Tibial artery (tissue), 4 donors: ENCODE measurements at regions not wholly inside any gene's neighbourhood (a gene's known extent, or its start where the extent isn't known, plus 50 kb on each side); places are given as distances from the start of the nearest gene placed in this dataset.

Experiments used
- DNase-seq, 2 donors: peaks; one replicate each; pipeline ENCODE4 v3.0.0-alpha.2; 2019
- H3K27ac ChIP-seq, 2 donors: fragments of 200-600 bp; sonication (generic) in 1 of 2; 1 replicate in 1 of 2; 2 replicates in 1 of 2; pipeline ENCODE4 v1.5.1; 2018 to 2019; ENCODE audit warnings: mild to moderate bottlenecking in 1 of 2
- H3K27me3 ChIP-seq, 2 donors: fragments of 200-600 bp; sonication (generic) in 1 of 2; one replicate each; pipeline versions ENCODE4 v1.5.1 to v1.6.0; 2016 to 2019
- H3K36me3 ChIP-seq, 3 donors: fragments of 200-600 bp; sonication (generic) in 2 of 3; one replicate each; pipeline ENCODE4 v1.5.1; 2016 to 2019; ENCODE audit warnings: mild to moderate bottlenecking in 2 of 3
- H3K4me1 ChIP-seq, 4 donors: fragments of 200-600 bp; sonication (generic) in 2 of 4; 1 replicate in 3 of 4; 2 replicates in 1 of 4; pipeline ENCODE4 v1.5.1; 2016 to 2019
- H3K4me3 ChIP-seq, 2 donors: fragments of 200-600 bp; sonication (generic) in 1 of 2; 1 replicate in 1 of 2; 2 replicates in 1 of 2; pipeline ENCODE4 v1.5.1; 2018 to 2019; ENCODE audit warnings: mild to moderate bottlenecking in 2 of 2
- H3K9me3 ChIP-seq, 3 donors: fragments of 200-600 bp; sonication (generic) in 1 of 3; one replicate each; pipeline ENCODE4 v1.5.1; 2016 to 2019
- intact Hi-C: fragments of 100-400 bp; cut with DNase I; formaldehyde crosslinking; loops from one replicate; pipeline ENCODE4 v1.15.0; 2023; ENCODE audit warnings: low total_unique reads
- TF ChIP-seq, protein P1 (sequence below), 2 experiments: fragments of 200-600 bp in 1 of 2; fragments of 450-650 bp in 1 of 2; IDR thresholded peaks; one replicate each; pipeline ENCODE4 v1.5.1; 2017 to 2019; ENCODE audit warnings: antibody characterized with exemption in 2 of 2, mild to moderate bottlenecking in 1 of 2, moderate library complexity in 1 of 2

DNA sequence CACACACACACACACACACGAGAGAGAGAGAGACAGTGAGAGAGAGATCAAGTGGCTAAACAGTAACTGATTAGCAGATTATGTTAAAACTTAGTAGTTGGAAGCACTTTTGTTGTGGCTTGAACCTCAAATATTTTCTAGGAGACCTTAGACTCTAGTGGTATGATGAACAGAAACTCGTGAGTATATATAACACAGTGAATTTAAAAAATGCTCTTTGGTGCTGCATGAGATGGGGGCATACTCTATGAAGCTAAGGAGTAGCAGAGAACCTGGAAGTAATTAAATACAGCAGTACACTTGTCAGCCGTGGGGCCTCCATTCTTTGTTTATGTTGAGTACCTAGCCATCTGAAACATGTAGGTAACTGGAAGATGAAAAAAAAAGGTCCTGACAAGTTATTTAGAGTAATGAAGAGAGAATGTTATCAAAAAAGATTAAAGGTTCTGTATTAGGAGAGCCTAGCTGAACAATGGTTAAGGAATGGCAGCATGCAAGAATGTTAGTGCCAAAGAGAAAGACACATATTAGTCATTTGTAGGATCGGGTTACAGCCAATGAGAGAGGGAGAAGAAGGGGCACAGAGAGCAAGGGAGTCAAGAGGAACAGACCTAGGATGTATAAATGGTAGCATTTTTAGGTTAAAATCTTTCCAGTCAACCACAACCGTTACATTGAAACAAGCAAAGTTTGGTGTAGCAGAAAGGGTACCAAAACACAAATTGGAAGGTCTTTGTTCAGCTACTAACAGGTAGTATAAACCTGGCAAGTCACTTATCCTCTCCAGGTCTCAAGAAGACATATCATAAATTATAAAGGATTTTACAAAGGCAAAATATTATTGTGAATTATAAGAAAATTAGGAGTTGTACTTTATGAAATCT is 316.7 kb upstream of the DIPK2B start:
- intact Hi-C loops = loop anchor here (10.0 kb wide), 1 partner anchor 227 kb away; no protein-coding TSS in a partner anchor
- H3K9me3 ChIP-seq = no peaks in the 10 kb centered on the region
- TF ChIP-seq, protein P1, sequence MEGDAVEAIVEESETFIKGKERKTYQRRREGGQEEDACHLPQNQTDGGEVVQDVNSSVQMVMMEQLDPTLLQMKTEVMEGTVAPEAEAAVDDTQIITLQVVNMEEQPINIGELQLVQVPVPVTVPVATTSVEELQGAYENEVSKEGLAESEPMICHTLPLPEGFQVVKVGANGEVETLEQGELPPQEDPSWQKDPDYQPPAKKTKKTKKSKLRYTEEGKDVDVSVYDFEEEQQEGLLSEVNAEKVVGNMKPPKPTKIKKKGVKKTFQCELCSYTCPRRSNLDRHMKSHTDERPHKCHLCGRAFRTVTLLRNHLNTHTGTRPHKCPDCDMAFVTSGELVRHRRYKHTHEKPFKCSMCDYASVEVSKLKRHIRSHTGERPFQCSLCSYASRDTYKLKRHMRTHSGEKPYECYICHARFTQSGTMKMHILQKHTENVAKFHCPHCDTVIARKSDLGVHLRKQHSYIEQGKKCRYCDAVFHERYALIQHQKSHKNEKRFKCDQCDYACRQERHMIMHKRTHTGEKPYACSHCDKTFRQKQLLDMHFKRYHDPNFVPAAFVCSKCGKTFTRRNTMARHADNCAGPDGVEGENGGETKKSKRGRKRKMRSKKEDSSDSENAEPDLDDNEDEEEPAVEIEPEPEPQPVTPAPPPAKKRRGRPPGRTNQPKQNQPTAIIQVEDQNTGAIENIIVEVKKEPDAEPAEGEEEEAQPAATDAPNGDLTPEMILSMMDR (IDR thresholded peaks at IDR 0.05) = no peak
- no peaks in the 10 kb centered on the region for H3K36me3 ChIP-seq
- DNase-seq = no peak
- no peaks in the 10 kb centered on the region for H3K27me3 ChIP-seq
- peaks cover 0 to 11% (median 2%) of the 10 kb centered on the region in 4 donors for H3K4me1 ChIP-seq
- no peak overlapping the region for H3K4me3 ChIP-seq
- peak overlapping the region in 1 of 2 donors; percentile 41 for H3K27ac ChIP-seq

- Histone ChIP-seq H3K36me3 (no peaks in the 10 kb centered on the region), H3K4me3 (no peak overlapping the region), H3K27me3 (no peaks in the 10 kb centered on the region), H3K4me1 (peaks cover 0 to 11% (median 2%) of the 10 kb centered on the region in 4 donors), H3K27ac (peak overlapping the region; percentile 50 to 63), H3K9me3 (no peaks in the 10 kb centered on the region)
- intact Hi-C loops = loop anchor here (10.0 kb wide), 1 partner anchor 229 kb away; no protein-coding TSS in a partner anchor
- TF ChIP-seq, protein P1 (IDR thresholded peaks at IDR 0.05) = peak; percentile 31 to 45
- peak; percentile 79 to 88 for DNase-seq
Measured at GRCh38 chrX:45515262-45516215, 314.9 kb upstream of the DIPK2B start.

GRCh38 chrX:45513042-45513441 is 312.4 kb upstream of the DIPK2B start:
- no peaks in the 10 kb centered on the region for H3K9me3 ChIP-seq
- H3K36me3 ChIP-seq = no peaks in the 10 kb centered on the region
- no peak overlapping the region for H3K4me3 ChIP-seq
- intact Hi-C loops = loop anchor here (10.0 kb wide), 1 partner anchor 232 kb away; no protein-coding TSS in a partner anchor
- H3K27me3 ChIP-seq = no peaks in the 10 kb centered on the region
- DNase-seq = no peak
- peaks cover 0 to 17% (median 5%) of the 10 kb centered on the region in 4 donors for H3K4me1 ChIP-seq
- TF ChIP-seq, protein P1 (IDR thresholded peaks at IDR 0.05) = no peak
- H3K27ac ChIP-seq = no peak overlapping the region

- H3K27ac ChIP-seq = peak overlapping the region in 1 of 2 donors; percentile 44
- no peaks in the 10 kb centered on the region for H3K9me3 ChIP-seq
- intact Hi-C loops = no loop called here
- no peak overlapping the region for H3K4me3 ChIP-seq
- no peaks in the 10 kb centered on the region for H3K27me3 ChIP-seq
- TF ChIP-seq, protein P1 (IDR thresholded peaks at IDR 0.05) = no peak
- peaks cover 0 to 20% (median 11%) of the 10 kb centered on the region in 4 donors for H3K4me1 ChIP-seq
- DNase-seq = no peak
- no peaks in the 10 kb centered on the region for H3K36me3 ChIP-seq
Measured at GRCh38 chrX:45508454-45508853, 307.8 kb upstream of the DIPK2B start.

DNA sequence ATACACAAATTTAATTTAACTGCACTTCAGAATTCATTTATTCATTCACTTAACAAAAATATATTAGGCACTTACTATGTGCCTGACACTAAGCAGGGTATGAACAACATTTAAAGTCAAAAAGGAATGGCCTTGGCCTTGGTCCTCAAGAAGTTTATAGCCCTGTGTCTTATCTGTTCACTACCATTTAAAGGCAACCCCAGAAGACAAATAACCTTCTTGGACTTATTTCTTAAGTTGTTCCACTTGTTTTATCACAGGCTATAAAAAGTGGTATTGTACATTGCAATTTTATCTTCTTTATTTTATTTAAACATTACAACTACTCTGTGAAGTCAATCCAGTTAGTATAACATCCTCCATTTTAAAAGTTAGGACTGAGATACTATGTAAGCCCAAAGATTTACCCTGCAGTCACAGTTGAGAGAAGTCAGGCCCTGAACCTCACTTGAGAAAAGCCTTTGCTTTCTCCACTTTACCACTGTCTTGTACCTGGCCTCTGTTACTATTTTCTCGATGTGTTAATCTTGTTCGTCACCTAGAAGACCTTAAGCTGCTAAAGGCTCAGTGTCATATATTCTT is 305.6 kb upstream of the DIPK2B start:
- Histone ChIP-seq H3K4me1 (peaks cover 0 to 20% (median 11%) of the 10 kb centered on the region in 4 donors), H3K36me3 (no peaks in the 10 kb centered on the region), H3K27me3 (no peaks in the 10 kb centered on the region), H3K27ac (peak overlapping the region; percentile 12 to 33), H3K9me3 (no peaks in the 10 kb centered on the region), H3K4me3 (no peak overlapping the region)
- intact Hi-C loops = no loop called here
- no peak for DNase-seq
- TF ChIP-seq, protein P1 (IDR thresholded peaks at IDR 0.05) = no peak
